Panc1 (cell line): ENCODE measurements at regions not wholly inside any gene's neighbourhood (a gene's known extent, or its start where the extent isn't known, plus 50 kb on each side); places are given as distances from the start of the nearest gene placed in this dataset.

Experiments
- ATAC-seq: fragments of 200-7000 bp; cut with Tn5 transposase; 2 replicates; pipeline ENCODE4 v1.9.1; 2020; ENCODE audit warnings: mild to moderate bottlenecking, moderate library complexity
- BruUV-seq: library from RNA; stranded (reverse); fragments of 400-500 nt; replicated peaks from 2 replicates; lab custom pipeline; 2021; lab: Mats Ljungman, UMichigan
- CTCF ChIA-PET: fragments of 300-600 bp; sonication (Branson Sonifier 250); formaldehyde crosslinking; loops from one replicate; lab custom pipeline; 2022; ENCODE audit warnings: antibody characterized with exemption; lab: Charles Lee
- POLR2A ChIA-PET: fragments of 300-600 bp; sonication (Branson Sonifier 250); formaldehyde crosslinking; loops from one replicate; lab custom pipeline; 2022; ENCODE audit warnings: antibody characterized with exemption; lab: Charles Lee
- DNase-seq: peaks from one replicate; pipeline ENCODE4 v3.0.0-alpha.2; 2010; ENCODE audit warnings: low read depth, low spot score
- H3K27ac ChIP-seq: 2 replicates; pipeline ENCODE4 v1.5.1; 2011; ENCODE audit warnings: mild to moderate bottlenecking, low read length, inconsistent platforms
- H3K27me3 ChIP-seq: fragments of 200-500 bp; sonication (Bioruptor generic); 2 replicates; pipeline ENCODE4 v1.6.0; 2014; ENCODE audit warnings: low read length, inconsistent platforms; ENCODE audit not compliant: control insufficient read depth, insufficient read depth
- H3K36me3 ChIP-seq: fragments of 200-500 bp; sonication (Bioruptor generic); 2 replicates; pipeline ENCODE4 v1.5.1; 2014; ENCODE audit warnings: inconsistent platforms, mild to moderate bottlenecking, low read length, moderate library complexity; ENCODE audit not compliant: control insufficient read depth, insufficient read depth
- H3K4me1 ChIP-seq: 2 replicates; pipeline ENCODE4 v1.5.1; 2011; ENCODE audit warnings: inconsistent platforms, mild to moderate bottlenecking, low read length, moderate library complexity; ENCODE audit not compliant: control insufficient read depth, insufficient read depth
- H3K4me3 ChIP-seq, 2 experiments: 2 replicates each; pipeline ENCODE4 v1.5.1; 2011 to 2012; ENCODE audit warnings: low read depth in 2 of 2, low read length in 2 of 2, mild to moderate bottlenecking in 2 of 2, inconsistent platforms in 1 of 2, moderate library complexity in 1 of 2
- H3K9me3 ChIP-seq: fragments of 200-500 bp; sonication (Bioruptor generic); 2 replicates; pipeline ENCODE4 v1.5.1; 2014; ENCODE audit warnings: low read depth, mild to moderate bottlenecking, inconsistent platforms, low read length, moderate library complexity; ENCODE audit not compliant: control insufficient read depth, insufficient read depth
- CTCF ChIP-seq: fragments of 450-650 bp; IDR thresholded peaks from 2 replicates; pipeline ENCODE4 v1.5.1; 2017; ENCODE audit warnings: mild to moderate bottlenecking
- POLR2AphosphoS5 ChIP-seq: IDR thresholded peaks from 2 replicates; pipeline ENCODE4 v1.6.1; 2012; ENCODE audit warnings: mild to moderate bottlenecking, low read depth, low read length, moderate library complexity
- REST ChIP-seq, 2 experiments: IDR thresholded peaks; 2 replicates each; pipeline ENCODE4 v1.6.1; 2011 to 2012; ENCODE audit warnings: low read depth in 2 of 2, control low read depth in 1 of 2, low read length in 1 of 2, mild to moderate bottlenecking in 1 of 2, moderate library complexity in 1 of 2; ENCODE audit not compliant: insufficient read depth in 1 of 2
- SIN3A ChIP-seq: IDR thresholded peaks from 2 replicates; pipeline ENCODE4 v1.6.1; 2012; ENCODE audit warnings: low read depth, mild to moderate bottlenecking, low read length, moderate library complexity, borderline replicate concordance; ENCODE audit not compliant: insufficient read depth
- TCF7L2 ChIP-seq: IDR thresholded peaks from 2 replicates; pipeline ENCODE4 v1.6.1; 2011; ENCODE audit warnings: mild to moderate bottlenecking, low read depth, low read length, inconsistent platforms
- in situ Hi-C: cut with HindIII; loops from 2 replicates; pipeline ENCODE4 v1.10.0; 2016; ENCODE audit warnings: low sequenced_read_pairs, low pct_unique_long_range_greater_than_20kb
- intact Hi-C: fragments of 100-400 bp; cut with micrococcal nuclease; formaldehyde crosslinking; loops from one replicate; pipeline ENCODE4 v1.10.0; 2022; ENCODE audit not compliant: unreplicated experiment

- Histone ChIP-seq H3K4me3 (no peak overlapping the region), H3K9me3 (no peaks in the 10 kb centered on the region), H3K4me1 (no peaks in the 10 kb centered on the region), H3K36me3 (no peaks in the 10 kb centered on the region), H3K27me3 (no peaks in the 10 kb centered on the region; the same call in 1 of the 2 replicates), H3K27ac (no peak overlapping the region)
- ChIA-PET CTCF (no interaction called here), POLR2A (no interaction called here)
- TF ChIP-seq SIN3A: no peak
- no peak for TF ChIP-seq POLR2AphosphoS5
- no peak for TF ChIP-seq TCF7L2
- TF ChIP-seq REST (IDR thresholded peaks at IDR 0.05; ENCODE audit: insufficient read depth in 1 of 2, low read depth in 2 of 2, low read length in 1 of 2): no peak
- no peak for TF ChIP-seq CTCF
- ATAC-seq: no peak
- intact Hi-C loops (no loop called here), in situ Hi-C loops (no loop called here)
- no TSS peak for BruUV-seq
- no peak for DNase-seq
Observed at GRCh38 chr2:18496516-18496915, 63.9 kb downstream of the RDH14 start.

GRCh38 chr2:18495058-18495457, 65.4 kb downstream of the RDH14 start:
- CTCF ChIA-PET: no interaction called here
- BruUV-seq: no TSS peak
- POLR2A ChIA-PET: no interaction called here
- ATAC-seq (no peak), DNase-seq (no peak)
- H3K27me3 ChIP-seq: no peaks in the 10 kb centered on the region; the same call in 1 of the 2 replicates
- H3K27ac ChIP-seq: no peak overlapping the region
- in situ Hi-C loops (no loop called here), intact Hi-C loops (no loop called here)
- no peaks in the 10 kb centered on the region for H3K4me1 ChIP-seq
- H3K4me3 ChIP-seq: no peak overlapping the region
- TF ChIP-seq SIN3A (no peak), POLR2AphosphoS5 (no peak), CTCF (no peak), TCF7L2 (no peak), REST (IDR thresholded peaks at IDR 0.05; ENCODE audit: insufficient read depth in 1 of 2, low read depth in 2 of 2, low read length in 1 of 2) (no peak)
- no peaks in the 10 kb centered on the region for H3K36me3 ChIP-seq
- no peaks in the 10 kb centered on the region for H3K9me3 ChIP-seq
